CD14-positive monocyte (primary cell): ENCODE measurements at regions not wholly inside any gene's neighbourhood (a gene's known extent, or its start where the extent isn't known, plus 50 kb on each side); places are given as distances from the start of the nearest gene placed in this dataset.

Experiments
- DNase-seq, 3 donors: peaks; one replicate each; pipeline ENCODE4 v3.0.0-alpha.2; 2011 to 2022
- H2AFZ ChIP-seq: 2 replicates; pipeline ENCODE4 v1.6.0; 2012; ENCODE audit warnings: mild to moderate bottlenecking, low read depth, low read length, inconsistent platforms; ENCODE audit not compliant: insufficient read depth, poor library complexity, severe bottlenecking
- H3K27ac ChIP-seq, 2 donors: 1 replicate in 1 of 2; 2 replicates in 1 of 2; pipeline ENCODE4 v1.5.1; 2012 to 2013; ENCODE audit warnings: low read length in 2 of 2, control low read depth in 1 of 2, inconsistent platforms in 1 of 2, low read depth in 1 of 2, mild to moderate bottlenecking in 1 of 2
- H3K27me3 ChIP-seq, 2 donors: one replicate each; pipeline versions ENCODE4 v1.6.0 to v1.6.1; 2011 to 2013; ENCODE audit warnings: low read length in 2 of 2; ENCODE audit not compliant: control insufficient read depth in 2 of 2, insufficient read depth in 2 of 2
- H3K36me3 ChIP-seq, 2 donors: replicated peaks in 1 of 2; 1 replicate in 1 of 2; 2 replicates in 1 of 2; pipeline versions ENCODE4 v1.5.1 to v1.6.1; 2012 to 2013; ENCODE audit warnings: low read length in 2 of 2, control low read depth in 1 of 2, inconsistent platforms in 1 of 2, mild to moderate bottlenecking in 1 of 2; ENCODE audit not compliant: insufficient read depth in 2 of 2, control insufficient read depth in 1 of 2
- H3K4me1 ChIP-seq, 2 donors: 1 replicate in 1 of 2; 2 replicates in 1 of 2; pipeline versions ENCODE4 v1.5.1 to v1.6.1; 2012 to 2013; ENCODE audit warnings: low read length in 2 of 2, control low read depth in 1 of 2, inconsistent platforms in 1 of 2, mild to moderate bottlenecking in 1 of 2, moderate library complexity in 1 of 2; ENCODE audit not compliant: insufficient read depth in 2 of 2, control insufficient read depth in 1 of 2
- H3K4me2 ChIP-seq: replicated peaks from 2 replicates; pipeline ENCODE3; 2012; ENCODE audit warnings: low read length, moderate library complexity, mild to moderate bottlenecking; ENCODE audit not compliant: poor library complexity, severe bottlenecking; ENCODE audit errors: extremely low read depth
- H3K4me3 ChIP-seq, 3 experiments: fragments of 200-600 bp in 1 of 3; sonication (generic) in 1 of 3; replicated peaks in 1 of 3; 1 replicate in 2 of 3; 2 replicates in 1 of 3; pipeline ENCODE4 v1.5.1; 2011 to 2013; ENCODE audit warnings: low read length in 3 of 3, mild to moderate bottlenecking in 3 of 3, control low read depth in 2 of 3, low read depth in 2 of 3, inconsistent platforms in 1 of 3, moderate library complexity in 1 of 3
- H3K79me2 ChIP-seq: 2 replicates; pipeline ENCODE4 v1.6.0; 2012; ENCODE audit warnings: mild to moderate bottlenecking, control low read depth, inconsistent platforms, low read length, moderate library complexity; ENCODE audit not compliant: insufficient read depth
- H3K9ac ChIP-seq: 2 replicates; pipeline ENCODE4 v1.6.0; 2017; ENCODE audit warnings: low read length, mild to moderate bottlenecking; ENCODE audit not compliant: insufficient read depth, poor library complexity, severe bottlenecking
- H3K9me3 ChIP-seq, 2 donors: replicated peaks in 1 of 2; 1 replicate in 1 of 2; 2 replicates in 1 of 2; pipeline versions ENCODE4 v1.5.1 to v1.6.1; 2012 to 2013; ENCODE audit warnings: low read length in 2 of 2, control low read depth in 1 of 2; ENCODE audit not compliant: control insufficient read depth in 1 of 2, insufficient read depth in 1 of 2
- H4K20me1 ChIP-seq: 2 replicates; pipeline ENCODE4 v1.6.0; 2012; ENCODE audit warnings: mild to moderate bottlenecking, low read length, control low read depth, moderate library complexity; ENCODE audit not compliant: insufficient read depth
- H3K27ac Mint-ChIP-seq, 7 donors: one replicate each; pipeline ENCODE4 v1.8.0; 2020; ENCODE audit warnings: mild to moderate bottlenecking in 7 of 7, mixed read lengths in 7 of 7, moderate library complexity in 6 of 7, inconsistent platforms in 2 of 7
- H3K27me3 Mint-ChIP-seq, 3 donors: one replicate each; pipeline ENCODE4 v1.8.0; 2021 to 2022; ENCODE audit warnings: low read depth in 3 of 3, mild to moderate bottlenecking in 3 of 3, mixed read lengths in 3 of 3, moderate library complexity in 3 of 3, inconsistent platforms in 1 of 3
- H3K36me3 Mint-ChIP-seq, 2 donors: one replicate each; pipeline ENCODE4 v1.8.0; 2020; ENCODE audit warnings: mixed read lengths in 2 of 2, inconsistent platforms in 1 of 2, mild to moderate bottlenecking in 1 of 2
- H3K4me1 Mint-ChIP-seq: one replicate; pipeline ENCODE4 v1.8.0; 2020; ENCODE audit warnings: mild to moderate bottlenecking, mixed read lengths
- H3K4me3 Mint-ChIP-seq, 2 donors: one replicate each; pipeline ENCODE4 v1.8.0; 2020; ENCODE audit warnings: mild to moderate bottlenecking in 2 of 2, mixed read lengths in 2 of 2, moderate library complexity in 1 of 2
- H3K9me3 Mint-ChIP-seq, 7 donors: one replicate each; pipeline ENCODE4 v1.8.0; 2020 to 2022; ENCODE audit warnings: mixed read lengths in 7 of 7, mild to moderate bottlenecking in 6 of 7, moderate library complexity in 6 of 7, inconsistent platforms in 2 of 7
- CTCF ChIP-seq: fragments of 200-600 bp; IDR thresholded peaks from one replicate; pipeline ENCODE4 v1.8.0; 2022; ENCODE audit warnings: antibody characterized with exemption, mild to moderate bottlenecking
- WGBS: methylation state at CpG from one replicate; pipeline ENCODE4 v1.1.5; 2013; ENCODE audit warnings: missing lambda C conversion rate; ENCODE audit not compliant: insufficient coverage; 5-methylcytosine and 5-hydroxymethylcytosine counted together
- intact Hi-C, 2 donors: fragments of 100-400 bp; cut with micrococcal nuclease; formaldehyde crosslinking; loops; one replicate each; pipeline versions ENCODE4 v1.15.0 to v1.15.1; 2023

- Histone ChIP-seq H3K36me3 (no peaks in the 10 kb centered on the region), H3K4me3 (no peak overlapping the region), H3K27me3 (no peaks in the 10 kb centered on the region), H4K20me1 (no peaks in the 10 kb centered on the region), H2AFZ (no peak overlapping the region), H3K4me2 (no peak overlapping the region), H3K27ac (no peak overlapping the region), H3K79me2 (no peaks in the 10 kb centered on the region), H3K4me1 (no peaks in the 10 kb centered on the region), H3K9me3 (peaks cover 10 to 18% of the 10 kb centered on the region in 2 donors), H3K9ac (no peak overlapping the region)
- intact Hi-C loops, result no loop called here
- H3K9me3 Mint-ChIP-seq, result peaks cover 7 to 30% (median 17%) of the 10 kb centered on the region in 7 donors
- DNase-seq, result no peak
- H3K27ac Mint-ChIP-seq, result no peak overlapping the region
- H3K27me3 Mint-ChIP-seq, result peaks cover 0 to 2% (median 2%) of the 10 kb centered on the region in 3 donors
- no CpG with 5 or more reads among the region's 3 CpGs for WGBS
- no peaks in the 10 kb centered on the region for H3K4me1 Mint-ChIP-seq
- no peaks in the 10 kb centered on the region for H3K36me3 Mint-ChIP-seq
- no peak overlapping the region for H3K4me3 Mint-ChIP-seq
- no peak for TF ChIP-seq CTCF
Observed at GRCh38 chr14:31978423-31978822, 98.7 kb upstream of the ARHGAP5 start.

- peaks cover 0 to 4% (median 1%) of the 10 kb centered on the region in 3 donors for H3K27me3 Mint-ChIP-seq
- H3K36me3 ChIP-seq, result no peaks in the 10 kb centered on the region
- no peak for DNase-seq
- H3K9ac ChIP-seq, result no peak overlapping the region
- H4K20me1 ChIP-seq, result no peaks in the 10 kb centered on the region
- H3K9me3 ChIP-seq, result peaks cover 8 to 14% of the 10 kb centered on the region in 2 donors
- H3K4me3 Mint-ChIP-seq, result no peak overlapping the region
- H3K4me1 ChIP-seq, result no peaks in the 10 kb centered on the region
- no peaks in the 10 kb centered on the region for H3K79me2 ChIP-seq
- no peaks in the 10 kb centered on the region for H3K36me3 Mint-ChIP-seq
- H3K9me3 Mint-ChIP-seq, result peaks cover 4 to 28% (median 11%) of the 10 kb centered on the region in 7 donors
- no peak for TF ChIP-seq CTCF
- H3K4me3 ChIP-seq, result no peak overlapping the region
- no peak overlapping the region for H2AFZ ChIP-seq
- no peak overlapping the region for H3K27ac ChIP-seq
- no peaks in the 10 kb centered on the region for H3K27me3 ChIP-seq
- no CpG with 5 or more reads among the region's 1 CpG for WGBS
- no peak overlapping the region for H3K4me2 ChIP-seq
- no peak overlapping the region for H3K27ac Mint-ChIP-seq
- intact Hi-C loops, result no loop called here
- no peaks in the 10 kb centered on the region for H3K4me1 Mint-ChIP-seq
Observed at GRCh38 chr14:31982642-31983041, 94.5 kb upstream of the ARHGAP5 start.
